ENCODE measurements at regions not wholly inside any gene's neighbourhood (a gene's known extent, or its start where the extent isn't known, plus 50 kb on each side); places are given as distances from the start of the nearest gene placed in this dataset.

DNA sequence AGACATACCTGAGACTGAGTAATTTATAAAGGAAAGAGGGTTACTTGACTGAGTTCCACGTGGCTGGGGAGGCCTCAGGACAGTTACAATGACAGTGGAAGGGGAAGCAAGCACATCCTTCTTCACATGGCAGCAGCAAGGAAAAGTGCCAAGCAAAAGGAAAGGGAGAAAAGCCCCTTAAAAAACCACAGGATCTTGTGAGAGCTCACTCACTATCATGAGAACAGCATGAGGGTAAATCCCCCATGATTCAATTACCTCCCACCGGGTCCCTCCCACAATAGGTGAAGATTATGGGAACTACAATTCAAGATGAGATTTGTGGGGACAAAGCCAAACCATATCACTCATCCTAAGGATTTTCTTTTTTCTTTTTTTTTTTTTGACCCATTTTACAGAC lies 177.8 kb upstream of the EEA1 start:
- no peak for TF ChIP-seq POLR2A (IDR thresholded peaks at IDR 0.05)
- TF ChIP-seq, protein P1, sequence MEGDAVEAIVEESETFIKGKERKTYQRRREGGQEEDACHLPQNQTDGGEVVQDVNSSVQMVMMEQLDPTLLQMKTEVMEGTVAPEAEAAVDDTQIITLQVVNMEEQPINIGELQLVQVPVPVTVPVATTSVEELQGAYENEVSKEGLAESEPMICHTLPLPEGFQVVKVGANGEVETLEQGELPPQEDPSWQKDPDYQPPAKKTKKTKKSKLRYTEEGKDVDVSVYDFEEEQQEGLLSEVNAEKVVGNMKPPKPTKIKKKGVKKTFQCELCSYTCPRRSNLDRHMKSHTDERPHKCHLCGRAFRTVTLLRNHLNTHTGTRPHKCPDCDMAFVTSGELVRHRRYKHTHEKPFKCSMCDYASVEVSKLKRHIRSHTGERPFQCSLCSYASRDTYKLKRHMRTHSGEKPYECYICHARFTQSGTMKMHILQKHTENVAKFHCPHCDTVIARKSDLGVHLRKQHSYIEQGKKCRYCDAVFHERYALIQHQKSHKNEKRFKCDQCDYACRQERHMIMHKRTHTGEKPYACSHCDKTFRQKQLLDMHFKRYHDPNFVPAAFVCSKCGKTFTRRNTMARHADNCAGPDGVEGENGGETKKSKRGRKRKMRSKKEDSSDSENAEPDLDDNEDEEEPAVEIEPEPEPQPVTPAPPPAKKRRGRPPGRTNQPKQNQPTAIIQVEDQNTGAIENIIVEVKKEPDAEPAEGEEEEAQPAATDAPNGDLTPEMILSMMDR (IDR thresholded peaks at IDR 0.05) = no peak
- no peak for TF ChIP-seq EP300 (IDR thresholded peaks at IDR 0.05)

All from tibial nerve (tissue), 4 donors.